ENCODE measurements at regions not wholly inside any gene's neighbourhood (a gene's known extent, or its start where the extent isn't known, plus 50 kb on each side); places are given as distances from the start of the nearest gene placed in this dataset.

DNA sequence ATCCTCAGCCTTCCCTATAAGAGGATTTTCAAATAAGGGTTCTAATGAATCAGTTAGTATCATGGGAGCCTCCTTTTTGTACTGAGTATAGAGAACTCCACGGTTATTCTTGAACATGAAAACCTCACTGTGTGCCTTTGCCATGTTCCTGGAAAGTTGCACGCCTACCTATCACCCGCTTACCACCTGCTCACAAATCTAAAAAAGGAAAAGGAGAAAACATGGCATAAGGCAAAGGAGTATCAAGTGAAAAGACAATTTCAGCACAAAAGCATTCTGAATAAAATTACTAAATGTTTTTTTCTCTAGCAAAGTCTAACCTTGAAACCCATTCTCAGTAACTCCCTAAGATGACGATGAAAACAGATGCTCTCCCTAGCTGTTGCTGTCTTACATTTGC, 511.8 kb upstream of the API5 start:
- POLR2A ChIA-PET = interaction anchor here (1.6 kb wide), 1 partner anchor 8 kb away, joined by 7 read pairs; no protein-coding TSS in a partner anchor
- DNase-seq (ENCODE audit: low spot score) = no peak
- Histone ChIP-seq H3K4me2 (ENCODE audit: low read length) (no peak overlapping the region), H3K4me3 (ENCODE audit: low read depth, low read length, poor library complexity, severe bottlenecking) (no peak overlapping the region), H2AFZ (ENCODE audit: low read length) (no peak overlapping the region), H3K9me3 (ENCODE audit: low read length) (no peaks in the 10 kb centered on the region), H3K4me1 (ENCODE audit: insufficient read depth, low read length, poor library complexity, severe bottlenecking) (no peaks in the 10 kb centered on the region), H3K36me3 (ENCODE audit: insufficient read depth, low read length) (no peaks in the 10 kb centered on the region), H3K27ac (ENCODE audit: low read depth, low read length, poor library complexity, severe bottlenecking) (no peak overlapping the region), H4K20me1 (ENCODE audit: insufficient read depth, low read length) (no peaks in the 10 kb centered on the region), H3K9me2 (ENCODE audit: insufficient read depth, low read length) (no peaks in the 10 kb centered on the region), H3K79me2 (ENCODE audit: insufficient read depth, low read depth, low read length) (no peaks in the 10 kb centered on the region)
- CTCF ChIA-PET (ENCODE audit: unreplicated experiment) = no interaction called here
- TF ChIP-seq EZH2phosphoT487 (IDR thresholded peaks at IDR 0.05; ENCODE audit: borderline replicate concordance, low read depth, low read length) = no peak
- TF ChIP-seq, protein P1, sequence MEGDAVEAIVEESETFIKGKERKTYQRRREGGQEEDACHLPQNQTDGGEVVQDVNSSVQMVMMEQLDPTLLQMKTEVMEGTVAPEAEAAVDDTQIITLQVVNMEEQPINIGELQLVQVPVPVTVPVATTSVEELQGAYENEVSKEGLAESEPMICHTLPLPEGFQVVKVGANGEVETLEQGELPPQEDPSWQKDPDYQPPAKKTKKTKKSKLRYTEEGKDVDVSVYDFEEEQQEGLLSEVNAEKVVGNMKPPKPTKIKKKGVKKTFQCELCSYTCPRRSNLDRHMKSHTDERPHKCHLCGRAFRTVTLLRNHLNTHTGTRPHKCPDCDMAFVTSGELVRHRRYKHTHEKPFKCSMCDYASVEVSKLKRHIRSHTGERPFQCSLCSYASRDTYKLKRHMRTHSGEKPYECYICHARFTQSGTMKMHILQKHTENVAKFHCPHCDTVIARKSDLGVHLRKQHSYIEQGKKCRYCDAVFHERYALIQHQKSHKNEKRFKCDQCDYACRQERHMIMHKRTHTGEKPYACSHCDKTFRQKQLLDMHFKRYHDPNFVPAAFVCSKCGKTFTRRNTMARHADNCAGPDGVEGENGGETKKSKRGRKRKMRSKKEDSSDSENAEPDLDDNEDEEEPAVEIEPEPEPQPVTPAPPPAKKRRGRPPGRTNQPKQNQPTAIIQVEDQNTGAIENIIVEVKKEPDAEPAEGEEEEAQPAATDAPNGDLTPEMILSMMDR (conservative IDR thresholded peaks at IDR 0.05; ENCODE audit: low read length) = no peak
- no TSS peak for BruUV-seq (replicated peaks)
- intact Hi-C loops (cut with micrococcal nuclease; ENCODE audit: unreplicated experiment) = no loop called here

DNA sequence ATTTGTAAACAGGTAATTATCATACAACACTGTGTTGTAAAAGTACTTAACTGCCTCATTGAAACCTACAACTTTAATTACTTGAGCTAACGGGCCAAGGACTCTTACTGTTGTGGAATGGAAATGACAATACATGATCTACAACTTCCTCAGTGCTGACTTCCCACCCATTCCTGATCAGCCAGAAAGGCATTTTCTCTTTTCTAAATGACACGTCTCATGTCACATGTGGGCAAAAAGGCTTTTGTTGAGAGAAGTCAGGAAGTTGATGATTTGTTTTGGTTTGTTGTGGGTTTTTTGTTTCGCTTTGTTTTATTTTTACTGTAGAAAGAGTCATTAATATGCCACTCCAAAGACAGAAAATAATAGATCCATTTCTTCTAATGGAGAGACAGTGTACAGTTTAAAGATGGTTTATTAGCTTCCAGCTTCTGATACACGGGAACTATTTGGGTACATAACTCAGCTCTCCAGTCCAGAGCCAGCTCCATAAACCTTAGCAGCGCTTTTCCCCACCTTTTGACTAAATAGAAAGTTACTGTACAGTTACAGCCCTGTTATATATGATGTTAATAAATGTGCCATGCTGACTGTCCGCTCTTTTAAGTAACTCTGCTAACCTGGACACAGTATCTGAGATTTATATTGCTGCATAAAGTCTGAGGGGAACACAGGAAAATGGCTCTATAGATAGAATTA, 509.4 kb upstream of the API5 start:
- Histone ChIP-seq H3K9me2 (ENCODE audit: insufficient read depth, low read length) (no peaks in the 10 kb centered on the region), H3K9me3 (ENCODE audit: low read length) (no peaks in the 10 kb centered on the region), H3K27ac (ENCODE audit: low read depth, low read length, poor library complexity, severe bottlenecking) (no peak overlapping the region), H3K4me2 (ENCODE audit: low read length) (no peak overlapping the region), H3K36me3 (ENCODE audit: insufficient read depth, low read length) (no peaks in the 10 kb centered on the region), H3K4me1 (ENCODE audit: insufficient read depth, low read length, poor library complexity, severe bottlenecking) (no peaks in the 10 kb centered on the region), H3K4me3 (ENCODE audit: low read depth, low read length, poor library complexity, severe bottlenecking) (no peak overlapping the region), H3K79me2 (ENCODE audit: insufficient read depth, low read depth, low read length) (no peaks in the 10 kb centered on the region), H2AFZ (ENCODE audit: low read length) (no peak overlapping the region), H4K20me1 (ENCODE audit: insufficient read depth, low read length) (no peaks in the 10 kb centered on the region)
- ChIA-PET CTCF (ENCODE audit: unreplicated experiment) (no interaction called here), POLR2A (interaction anchor here (0.7 kb wide), 1 partner anchor 14 kb away, joined by 3 read pairs; no protein-coding TSS in a partner anchor)
- BruUV-seq (replicated peaks) = no TSS peak
- no peak for DNase-seq (ENCODE audit: low spot score)
- TF ChIP-seq EZH2phosphoT487 (IDR thresholded peaks at IDR 0.05; ENCODE audit: borderline replicate concordance, low read depth, low read length) = no peak
- intact Hi-C loops (cut with micrococcal nuclease; ENCODE audit: unreplicated experiment) = no loop called here

DNA sequence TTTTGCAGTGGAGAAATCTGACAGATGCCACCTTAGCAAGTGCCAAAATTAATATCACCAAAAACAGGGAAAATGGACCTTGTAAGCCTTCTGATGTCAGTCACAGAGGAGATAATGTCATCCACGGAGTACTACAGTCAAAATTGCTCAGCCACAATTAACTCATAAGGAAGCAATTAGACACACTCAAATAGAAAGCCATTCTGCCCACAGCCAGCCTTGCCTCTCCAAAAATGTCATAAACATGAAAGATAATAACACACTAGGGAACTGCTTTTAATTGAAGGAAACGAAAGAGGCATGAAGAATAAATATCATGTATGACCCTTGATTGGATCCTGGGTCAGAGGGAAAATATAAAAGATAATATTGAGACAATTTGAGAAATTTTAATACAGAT, 505.6 kb upstream of the API5 start:
- Histone ChIP-seq H3K4me3 (ENCODE audit: low read depth, low read length, poor library complexity, severe bottlenecking) (no peak overlapping the region), H3K4me2 (ENCODE audit: low read length) (no peak overlapping the region), H2AFZ (ENCODE audit: low read length) (no peak overlapping the region), H4K20me1 (ENCODE audit: insufficient read depth, low read length) (no peaks in the 10 kb centered on the region), H3K27ac (ENCODE audit: low read depth, low read length, poor library complexity, severe bottlenecking) (no peak overlapping the region), H3K4me1 (ENCODE audit: insufficient read depth, low read length, poor library complexity, severe bottlenecking) (no peaks in the 10 kb centered on the region), H3K9me3 (ENCODE audit: low read length) (no peaks in the 10 kb centered on the region), H3K79me2 (ENCODE audit: insufficient read depth, low read depth, low read length) (no peaks in the 10 kb centered on the region), H3K36me3 (ENCODE audit: insufficient read depth, low read length) (no peaks in the 10 kb centered on the region), H3K9me2 (ENCODE audit: insufficient read depth, low read length) (no peaks in the 10 kb centered on the region)
- TF ChIP-seq, protein P1 (conservative IDR thresholded peaks at IDR 0.05; ENCODE audit: low read length) = no peak
- TF ChIP-seq EZH2phosphoT487 (IDR thresholded peaks at IDR 0.05; ENCODE audit: borderline replicate concordance, low read depth, low read length) = no peak
- BruUV-seq (replicated peaks) = no TSS peak
- intact Hi-C loops (cut with micrococcal nuclease; ENCODE audit: unreplicated experiment) = no loop called here
- ChIA-PET CTCF (ENCODE audit: unreplicated experiment) (no interaction called here), POLR2A (no interaction called here)
- DNase-seq (ENCODE audit: low spot score) = no peak

Measured in OCI-LY7 (cell line).